ENCODE measurements at regions not wholly inside any gene's neighbourhood (a gene's known extent, or its start where the extent isn't known, plus 50 kb on each side); places are given as distances from the start of the nearest gene placed in this dataset.

- Histone ChIP-seq H3K9me3 (no peaks in the 10 kb centered on the region), H3K4me1 (no peaks in the 10 kb centered on the region), H3K4me2 (peak overlapping the region; percentile 53), H3K4me3 (no peak overlapping the region), H3K27ac (peak overlapping the region; percentile 15 to 40; a peak in 3 of 6 replicates)
- DNase-seq (ENCODE audit: low read depth in 1 of 2, low spot score in 1 of 2): peak; percentile 5 to 64
- ChIA-PET CTCF (no interaction called here), POLR2A (no interaction called here)
- peak; percentile 80 to 96 for ATAC-seq
- FAIRE-seq: no peak
- TF ChIP-seq RARB (CRISPR knock-in tag; IDR thresholded peaks at IDR 0.05) (no peak), REST (IDR thresholded peaks at IDR 0.05) (no peak), USF2 (IDR thresholded peaks at IDR 0.05) (no peak), NR3C1 (IDR thresholded peaks at IDR 0.05) (no peak), PHF8 (IDR thresholded peaks at IDR 0.05; ENCODE audit: borderline replicate concordance, low read depth) (no peak), HMGXB4 (CRISPR knock-in tag; IDR thresholded peaks at IDR 0.05; ENCODE audit: borderline replicate concordance) (no peak), BCL3 (IDR thresholded peaks at IDR 0.05) (no peak), CEBPB (IDR thresholded peaks at IDR 0.05) (peak in 1 of 2 experiments; percentile 48; a peak in 2 of 4 replicates), GATA3 (IDR thresholded peaks at IDR 0.05; ENCODE audit: borderline replicate concordance) (no peak), FOSL2 (IDR thresholded peaks at IDR 0.05) (no peak), FOSL2 (CRISPR knock-in tag; IDR thresholded peaks at IDR 0.05) (peak; percentile 71), MAFK (IDR thresholded peaks at IDR 0.05; ENCODE audit: partially characterized antibody) (peak; percentile 23), KDM5A (IDR thresholded peaks at IDR 0.05) (no peak), RNF2 (IDR thresholded peaks at IDR 0.05; ENCODE audit: borderline replicate concordance, low read depth) (no peak), HOXB13 (CRISPR knock-in tag; IDR thresholded peaks at IDR 0.05; ENCODE audit: low read depth) (no peak)
- 1% methylated on average over 3 of the region's 3 CpGs for WGBS (ENCODE audit: missing lambda C conversion rate)
These were observed 489.2 kb upstream of the UBE2E2 start for GRCh38 chr3:22713936-22714335.

- no peak for FAIRE-seq
- H3K4me3 ChIP-seq: no peak overlapping the region
- TF ChIP-seq BHLHE40 (IDR thresholded peaks at IDR 0.05; ENCODE audit: low read depth, low read length) (no peak), TFCP2L1 (CRISPR knock-in tag; IDR thresholded peaks at IDR 0.05) (no peak), ELK1 (IDR thresholded peaks at IDR 0.05; ENCODE audit: low read depth, low read length) (no peak), CBX2 (IDR thresholded peaks at IDR 0.05; ENCODE audit: borderline replicate concordance, low read depth) (no peak), FOSB (CRISPR knock-in tag; IDR thresholded peaks at IDR 0.05) (no peak), HEYL (CRISPR knock-in tag; IDR thresholded peaks at IDR 0.05) (no peak), FOXS1 (CRISPR knock-in tag; IDR thresholded peaks at IDR 0.05) (no peak), PBX3 (IDR thresholded peaks at IDR 0.05) (no peak)
- ChIA-PET POLR2A (no interaction called here), CTCF (no interaction called here)
- no peaks in the 10 kb centered on the region for H3K4me1 ChIP-seq
- H3K27ac ChIP-seq: no peak overlapping the region
- DNase-seq (ENCODE audit: low read depth in 1 of 2, low spot score in 1 of 2): no peak
- ATAC-seq: no peak
- WGBS (ENCODE audit: missing lambda C conversion rate): 0% methylated on average over 1 of the region's 1 CpG
- no peak overlapping the region for H3K4me2 ChIP-seq
- H3K9me3 ChIP-seq: no peaks in the 10 kb centered on the region
These were observed 488.4 kb upstream of the UBE2E2 start for GRCh38 chr3:22714749-22715148.
